ENCODE measurements at regions not wholly inside any gene's neighbourhood (a gene's known extent, or its start where the extent isn't known, plus 50 kb on each side); places are given as distances from the start of the nearest gene placed in this dataset.

GRCh38 chr5:173786286-173787187 is 101.6 kb upstream of the CPEB4 start:
- no peak for TF ChIP-seq CTCF (IDR thresholded peaks at IDR 0.05)
- no peak for TF ChIP-seq CREB1 (CRISPR knock-in tag; IDR thresholded peaks at IDR 0.05)
- no peak for TF ChIP-seq ETV6 (CRISPR knock-in tag; IDR thresholded peaks at IDR 0.05)
- no peak for TF ChIP-seq USF1 (CRISPR knock-in tag; IDR thresholded peaks at IDR 0.05)
- TF ChIP-seq MYBL2 (CRISPR knock-in tag; IDR thresholded peaks at IDR 0.05), result no peak
- TF ChIP-seq FOXP1 (CRISPR knock-in tag; IDR thresholded peaks at IDR 0.05; ENCODE audit: borderline replicate concordance), result no peak
- TF ChIP-seq GRHL2 (CRISPR knock-in tag; IDR thresholded peaks at IDR 0.05; ENCODE audit: insufficient replicate concordance, severe bottlenecking), result no peak
- TF ChIP-seq SP1 (CRISPR knock-in tag; conservative IDR thresholded peaks at IDR 0.05), result no peak
- no peak for TF ChIP-seq KAT7 (CRISPR knock-in tag; IDR thresholded peaks at IDR 0.05; ENCODE audit: borderline replicate concordance)
- TF ChIP-seq USF2 (CRISPR knock-in tag; IDR thresholded peaks at IDR 0.05), result no peak

Data from WTC11 (cell line).